Heart right ventricle (tissue), 16 donors: ENCODE measurements at regions not wholly inside any gene's neighbourhood (a gene's known extent, or its start where the extent isn't known, plus 50 kb on each side); places are given as distances from the start of the nearest gene placed in this dataset.

Experiments used
- ATAC-seq, 8 donors: fragments of 200-7000 bp; cut with Tn5 transposase; one replicate each; pipeline ENCODE4 v1.9.1; 2020; ENCODE audit warnings: mild to moderate bottlenecking in 8 of 8, moderate library complexity in 8 of 8, moderate number of reproducible peaks in 1 of 8
- DNase-seq, 2 donors: peaks; one replicate each; pipeline ENCODE4 v3.0.0-alpha.2; 2020
- H3K27ac ChIP-seq, 10 donors: fragments of 200-600 bp; sonication (generic) in 2 of 10; one replicate each; pipeline versions ENCODE4 v1.5.0 to v1.8.0; 2020 to 2022; ENCODE audit warnings: mild to moderate bottlenecking in 3 of 10
- H3K27me3 ChIP-seq, 7 donors: fragments of 200-600 bp; one replicate each; pipeline ENCODE4 v1.8.0; 2021 to 2022; ENCODE audit warnings: mild to moderate bottlenecking in 2 of 7
- H3K36me3 ChIP-seq, 9 donors: fragments of 200-600 bp; sonication (generic) in 1 of 9; one replicate each; pipeline versions ENCODE4 v1.5.0 to v1.8.0; 2020 to 2022; ENCODE audit warnings: mild to moderate bottlenecking in 2 of 9
- H3K4me1 ChIP-seq, 9 donors: fragments of 200-600 bp; sonication (generic) in 1 of 9; one replicate each; pipeline versions ENCODE4 v1.5.0 to v1.8.0; 2020 to 2022; ENCODE audit warnings: mild to moderate bottlenecking in 4 of 9
- H3K4me3 ChIP-seq, 10 donors: fragments of 200-600 bp; sonication (generic) in 2 of 10; one replicate each; pipeline versions ENCODE4 v1.5.0 to v1.8.0; 2020 to 2022; ENCODE audit warnings: mild to moderate bottlenecking in 7 of 10, moderate library complexity in 2 of 10
- H3K9me3 ChIP-seq, 11 donors: fragments of 200-600 bp in 10 of 11; sonication (generic) in 2 of 11; one replicate each; pipeline versions ENCODE4 v1.5.0 to v1.8.0; 2013 to 2022; ENCODE audit warnings: mild to moderate bottlenecking in 2 of 11, control low read depth in 1 of 11, moderate library complexity in 1 of 11
- CTCF ChIP-seq, 9 donors: fragments of 200-600 bp; sonication (generic) in 2 of 9; IDR thresholded peaks; one replicate each; pipeline versions ENCODE4 v1.5.0 to v1.8.0; 2021 to 2022; ENCODE audit warnings: antibody characterized with exemption in 9 of 9, mild to moderate bottlenecking in 5 of 9, moderate library complexity in 1 of 9
- WGBS, 2 donors: extraction: QIAGEN DNeasy Blood & Tissue Kit; methylation state at CpG; one replicate each; pipeline ENCODE4 v1.1.7; 2013; ENCODE audit warnings: inconsistent platforms in 1 of 2; 5-methylcytosine and 5-hydroxymethylcytosine counted together
- intact Hi-C, 10 donors: fragments of 100-400 bp; cut with DNase I; formaldehyde crosslinking; loops; one replicate each; pipeline versions ENCODE4 v1.11.1 to v1.14.2; 2022
- donor health status: Arrhythmogenic right ventricular cardiomyopathy.
- donor health status: ischemic (EF 13 %, LVEDD 7.1; RV severe dilation, severe dysfunction).
- donor health status: healthy with polysubstance abuse.
- donor health status: DM: no; HTN: yes; CAD: no.
- donor health status: DM: no; HTN: no; CAD: no.
- donor health status: ischemic (EF 25% LVEDD 6.9; RV normal size, moderate dysfunction).
- donor health status: ischemic (EF 25% LVEDD 5.7; RV mildly dilated, moderate dysfunction).
- donor health status: healthy.
- donor health status: DM: yes; HTN: yes; CAD: no.
- donor health status: Ischemic cardiomyopathy.
- donor health status: ischemic (EF 35%, LVEDD 5.7; RV mildly dilated, moderate dysfunction).
- donor health status: nonischemic (EF 11% LVEDD 7.7; RV severe dilation, severe dysfunction).
- donor health status: DM: yes; HTN: yes; CAD: no.
- donor health status: PGD.
- donor health status: ischemic (EF 29% LVEDD 5.4; RV normal size, mild dysfunction).
- donor health status: nonischemic (EF 23%, LVEDD 6.1; RV moderate dilation, normal function).

GRCh38 chr1:103348136-103348535 lies 177.4 kb upstream of the RNPC3 start:
- Histone ChIP-seq H3K4me3 (no peak overlapping the region), H3K9me3 (peaks cover 0 to 4% (median 0%) of the 10 kb centered on the region in 11 donors), H3K27me3 (no peaks in the 10 kb centered on the region), H3K27ac (no peak overlapping the region), H3K4me1 (no peaks in the 10 kb centered on the region), H3K36me3 (no peaks in the 10 kb centered on the region)
- intact Hi-C loops: no loop called here
- no peak for TF ChIP-seq CTCF (IDR thresholded peaks at IDR 0.05)
- ATAC-seq (no peak), DNase-seq (no peak)
- WGBS, 2 donors: 65% methylated on average over 1 of the region's 1 CpG

GRCh38 chr1:103344930-103345329 lies 180.6 kb upstream of the RNPC3 start:
- DNase-seq (no peak), ATAC-seq (no peak)
- Histone ChIP-seq H3K27ac (no peak overlapping the region), H3K4me3 (no peak overlapping the region), H3K27me3 (no peaks in the 10 kb centered on the region), H3K4me1 (no peaks in the 10 kb centered on the region), H3K36me3 (no peaks in the 10 kb centered on the region), H3K9me3 (no peaks in the 10 kb centered on the region)
- 85 to 95% methylated on average over 3 of the region's 3 CpGs for WGBS, 2 donors
- intact Hi-C loops: no loop called here
- no peak for TF ChIP-seq CTCF (IDR thresholded peaks at IDR 0.05)

DNA sequence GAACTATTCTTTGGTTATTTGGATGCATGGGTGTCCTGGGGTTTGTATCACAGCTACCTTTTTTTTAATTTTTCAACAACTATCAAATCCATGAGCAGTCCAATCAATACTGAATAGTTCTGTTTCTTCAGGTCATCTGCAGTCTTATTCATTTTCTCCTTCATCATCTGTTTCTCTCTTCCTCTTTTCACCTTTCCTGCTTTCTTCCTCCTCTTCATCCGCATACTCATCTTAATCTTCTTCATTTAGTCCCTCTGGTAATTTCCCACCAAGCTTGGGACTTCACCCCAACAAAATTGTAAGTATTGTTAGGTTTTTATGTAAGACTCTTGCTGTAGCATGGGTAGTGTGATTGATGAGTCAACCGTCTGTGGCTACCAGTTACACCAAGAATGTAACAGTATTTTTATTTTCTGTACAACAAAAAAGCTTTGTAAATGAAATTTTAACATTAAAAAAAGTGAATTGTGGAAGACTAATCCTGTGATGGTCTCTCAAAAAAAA lies 184.1 kb upstream of the RNPC3 start:
- no peak overlapping the region for H3K27ac ChIP-seq
- no peaks in the 10 kb centered on the region for H3K4me1 ChIP-seq
- ATAC-seq: no peak
- no peaks in the 10 kb centered on the region for H3K27me3 ChIP-seq
- 89 to 90% methylated on average over 2 of the region's 2 CpGs for WGBS, 2 donors
- DNase-seq: no peak
- H3K36me3 ChIP-seq: no peaks in the 10 kb centered on the region
- no peak for TF ChIP-seq CTCF (IDR thresholded peaks at IDR 0.05)
- H3K4me3 ChIP-seq: no peak overlapping the region
- intact Hi-C loops: no loop called here
- no peaks in the 10 kb centered on the region for H3K9me3 ChIP-seq

DNA sequence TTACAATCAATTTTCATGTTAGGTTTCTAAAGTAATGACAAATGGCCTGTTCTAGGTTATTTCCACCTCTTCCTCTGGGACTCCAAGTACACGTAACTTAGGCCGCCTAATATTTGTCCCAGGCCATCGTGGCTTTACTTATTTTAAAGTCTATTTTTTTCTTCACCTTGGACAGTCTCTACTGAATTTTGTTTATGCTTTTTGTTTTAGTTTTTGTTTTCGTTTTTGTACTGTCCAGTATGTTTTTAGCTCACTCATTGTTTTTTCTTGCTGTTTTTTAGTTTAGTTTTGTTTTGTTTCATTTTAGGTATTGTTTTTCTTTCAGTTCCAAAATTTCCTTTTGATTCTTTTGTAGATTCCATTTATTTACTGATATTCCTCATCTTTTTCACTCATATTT lies 187.7 kb upstream of the RNPC3 start:
- Histone ChIP-seq H3K9me3 (no peaks in the 10 kb centered on the region), H3K4me1 (no peaks in the 10 kb centered on the region), H3K4me3 (no peak overlapping the region), H3K27ac (no peak overlapping the region), H3K36me3 (no peaks in the 10 kb centered on the region), H3K27me3 (no peaks in the 10 kb centered on the region)
- intact Hi-C loops: no loop called here
- no peak for TF ChIP-seq CTCF (IDR thresholded peaks at IDR 0.05)
- 72 to 77% methylated on average over 4 of the region's 4 CpGs for WGBS, 2 donors
- DNase-seq (no peak), ATAC-seq (no peak)
